ENCODE measurements at regions not wholly inside any gene's neighbourhood (a gene's known extent, or its start where the extent isn't known, plus 50 kb on each side); places are given as distances from the start of the nearest gene placed in this dataset.

DNA sequence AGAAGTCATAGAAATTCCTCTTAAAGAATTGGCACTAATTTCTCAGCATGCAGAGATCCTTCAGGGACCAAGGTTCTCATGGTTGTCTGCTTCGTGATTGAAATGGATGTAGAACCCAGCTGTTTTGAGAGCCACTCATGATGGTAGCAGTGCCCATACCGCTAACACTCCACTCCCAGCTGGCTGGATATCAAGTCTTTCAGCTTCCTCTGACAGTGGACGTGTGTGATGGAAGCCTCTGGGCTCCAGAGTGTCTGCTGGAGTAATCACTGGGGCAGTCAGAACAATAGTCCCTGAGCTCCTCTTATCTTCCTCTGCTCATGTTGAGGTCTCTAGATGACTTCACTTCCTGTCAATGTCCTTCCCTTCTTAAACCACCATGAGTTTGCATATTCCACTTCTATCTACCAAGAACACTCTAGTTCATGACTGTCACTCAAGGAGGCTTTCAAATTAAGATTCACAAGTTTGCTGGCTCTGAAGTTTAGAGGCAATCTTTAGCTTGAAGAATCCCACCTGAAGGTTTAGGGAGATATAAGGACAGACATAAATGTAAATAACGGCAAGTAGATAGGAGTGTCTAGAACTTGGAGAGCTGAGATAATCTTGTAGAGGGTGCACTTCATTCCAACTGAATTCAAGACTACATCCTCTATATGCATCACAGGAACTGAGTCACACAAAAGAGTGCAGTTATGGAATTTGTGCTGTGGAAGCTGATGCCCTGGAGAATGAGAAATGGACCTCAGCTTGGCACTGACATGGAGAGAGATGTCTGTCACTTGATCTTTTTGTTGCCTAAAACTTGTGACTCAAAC is 64.5 kb upstream of the WDR1 start:
- no peak for DNase-seq (ENCODE audit: low spot score)
- peak; percentile 52 for ATAC-seq

DNA sequence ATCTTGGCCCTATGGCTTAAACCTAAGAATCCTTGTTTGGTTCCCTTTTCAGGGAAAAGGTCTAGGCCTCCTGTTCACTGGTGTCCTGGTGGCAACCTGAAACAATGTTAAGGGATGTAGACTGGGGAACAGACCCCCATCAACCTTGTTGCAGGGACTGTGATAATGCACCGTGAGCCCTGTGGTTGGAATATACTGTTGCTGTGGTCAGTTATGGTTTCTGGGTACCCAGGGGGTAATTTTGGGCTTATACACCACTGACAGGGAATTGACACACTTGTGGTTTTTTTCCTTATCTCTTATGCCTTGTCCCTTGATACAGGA is 64.0 kb upstream of the WDR1 start:
- ATAC-seq (no peak), DNase-seq (ENCODE audit: low spot score) (no peak)

DNA sequence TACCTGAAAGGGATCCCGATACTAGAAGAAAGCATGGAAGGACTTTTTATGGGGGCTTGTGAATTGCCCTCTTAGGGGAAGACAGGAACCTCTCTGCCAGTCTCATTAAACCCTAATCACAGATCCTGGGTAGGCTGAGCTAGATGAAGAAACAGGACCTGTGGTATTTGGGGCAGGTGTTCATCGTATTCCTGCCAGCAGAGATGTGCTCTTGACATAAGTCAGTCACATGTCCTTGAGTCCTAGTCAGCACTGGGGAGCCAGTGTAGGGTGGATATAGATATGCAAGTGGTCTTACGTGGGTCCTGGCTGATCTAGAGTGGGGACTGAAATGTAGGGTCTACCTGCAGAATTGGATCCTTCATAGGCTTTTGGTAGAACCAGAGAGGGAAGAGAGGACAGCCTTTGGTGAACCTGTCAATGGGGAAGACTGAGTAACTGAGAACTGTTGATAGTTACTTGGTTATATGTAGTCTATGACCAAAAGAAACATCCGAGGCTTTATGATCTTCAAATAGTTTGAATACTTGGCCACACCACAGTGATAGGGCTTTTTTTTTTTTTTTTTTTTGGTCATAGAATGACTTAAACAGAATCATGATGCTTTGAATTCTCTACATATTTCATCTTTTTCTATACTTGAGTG is 63.5 kb upstream of the WDR1 start:
- ATAC-seq (no peak), DNase-seq (ENCODE audit: low spot score) (no peak)

DNA sequence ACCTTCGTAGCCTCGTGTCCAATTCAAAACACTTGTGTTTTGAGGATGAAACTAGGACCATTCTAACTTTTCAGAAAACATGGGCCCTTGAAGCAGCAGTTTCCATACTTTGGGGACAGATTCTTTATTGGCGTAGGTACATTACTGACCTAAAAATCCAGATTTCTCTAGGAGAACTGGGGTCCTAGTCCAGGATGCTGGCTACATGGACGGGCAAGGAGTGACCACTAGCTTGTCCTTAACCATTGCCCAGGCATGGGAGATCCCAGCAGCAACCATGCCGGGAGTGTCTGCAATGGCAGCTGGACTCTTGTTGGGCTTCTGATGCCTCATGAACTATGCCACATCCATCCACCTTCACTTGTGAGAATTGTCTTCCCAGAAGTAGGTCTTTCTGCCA is 62.2 kb upstream of the WDR1 start:
- DNase-seq (ENCODE audit: low spot score) (no peak), ATAC-seq (no peak)

DNA sequence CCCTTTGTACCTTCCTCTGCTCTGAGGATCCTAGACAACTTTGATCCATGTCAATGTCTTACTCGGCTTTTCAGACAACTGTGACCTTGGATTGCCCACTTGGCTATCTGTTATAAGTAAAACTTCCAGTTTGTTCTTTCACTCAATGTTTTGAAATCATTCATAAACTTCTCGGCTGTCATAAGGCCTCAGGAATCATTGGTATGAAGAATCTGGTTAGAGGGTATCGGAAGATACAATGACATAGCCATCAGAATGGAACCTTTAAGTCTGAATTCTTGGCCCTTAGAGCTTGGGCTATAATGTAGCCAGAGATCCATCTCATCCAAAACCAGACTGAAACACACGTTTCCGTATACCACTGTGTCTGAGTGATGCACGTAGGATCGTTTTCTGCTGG is 59.0 kb upstream of the WDR1 start:
- ATAC-seq (no peak), DNase-seq (ENCODE audit: low spot score) (no peak)

DNA sequence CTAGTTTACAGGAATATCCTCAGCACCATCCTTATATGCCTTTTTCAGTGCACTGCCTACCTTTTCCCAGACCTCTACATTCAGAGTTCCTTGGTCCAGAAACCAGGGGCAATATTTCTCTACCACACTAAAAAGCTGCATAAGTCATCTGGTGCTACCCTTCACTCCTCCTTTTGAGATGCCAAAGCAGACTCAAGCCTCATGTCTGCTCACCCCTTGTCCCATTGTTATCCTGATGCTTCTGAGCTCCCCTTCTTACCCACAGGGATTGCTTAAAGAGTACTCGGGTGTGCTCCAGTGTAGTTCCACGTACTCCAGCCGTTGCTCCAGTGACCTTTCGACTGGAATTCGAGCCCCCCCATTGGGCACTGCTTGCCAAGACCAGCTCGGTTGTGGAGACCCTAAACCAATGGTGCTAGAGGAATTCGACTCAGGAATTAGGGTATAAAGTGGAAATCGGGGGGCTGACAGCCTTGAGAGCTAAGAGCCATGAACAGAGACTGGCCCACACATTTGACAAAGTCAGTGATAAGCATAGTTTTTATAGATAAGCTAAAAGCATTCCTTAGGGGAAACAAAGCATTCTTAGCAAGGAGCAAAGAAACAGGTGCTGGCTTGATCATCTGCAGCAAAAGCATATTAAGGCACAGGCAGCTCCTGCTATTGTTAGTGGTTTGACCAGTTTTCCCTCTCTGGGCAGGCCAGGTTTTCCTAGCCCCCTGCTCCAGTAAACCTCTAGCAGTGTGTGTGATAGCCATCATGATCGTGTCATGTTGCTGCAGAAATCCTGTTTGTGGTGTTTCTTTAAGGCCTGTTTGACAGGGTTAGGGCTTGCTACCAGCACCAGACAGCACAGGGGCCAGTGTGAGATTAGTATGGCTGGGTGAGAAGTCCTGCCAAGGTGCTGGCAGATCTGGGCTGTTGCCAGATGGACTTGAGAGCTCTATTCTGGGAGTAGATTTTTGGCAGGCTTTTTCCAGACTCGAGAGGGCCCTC is 57.5 kb upstream of the WDR1 start:
- peak; percentile 94 for ATAC-seq
- peak; percentile 87 for DNase-seq (ENCODE audit: low spot score)

DNA sequence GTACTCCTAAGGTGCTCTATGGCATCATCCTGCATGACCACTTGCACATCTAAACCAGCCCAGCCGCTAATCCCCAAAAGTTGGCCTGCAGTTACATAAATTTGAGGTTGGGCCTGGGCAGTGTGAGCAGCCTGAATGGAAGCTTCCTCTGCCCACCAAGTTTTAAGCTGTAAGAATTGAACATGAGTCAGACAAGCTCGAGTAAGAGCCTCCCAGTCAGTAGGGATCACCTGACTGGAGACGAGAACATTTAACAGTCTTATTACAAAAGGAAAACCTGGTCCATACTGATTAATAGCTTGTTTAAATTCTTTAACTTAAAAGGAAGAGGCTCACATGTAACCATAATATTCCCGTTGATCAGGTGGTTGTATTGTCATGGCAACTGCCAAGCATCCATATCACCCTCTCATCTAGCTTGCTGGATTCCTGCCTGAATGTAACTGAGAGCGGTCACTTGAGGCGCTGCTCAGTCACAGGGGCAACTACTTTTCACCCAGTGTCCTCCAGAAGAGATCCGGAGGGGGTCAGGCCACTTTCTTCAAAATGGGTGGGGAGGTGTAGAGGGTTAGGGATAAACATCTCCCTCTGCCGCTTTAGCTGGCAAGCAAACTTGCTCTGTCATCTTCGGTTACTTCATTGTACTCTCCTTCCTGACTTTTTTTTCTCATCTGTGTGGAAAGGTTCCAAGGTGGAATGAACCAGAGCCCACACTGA is 56.6 kb upstream of the WDR1 start:
- peak; percentile 6 for ATAC-seq
- no peak for DNase-seq (ENCODE audit: low spot score)

DNA sequence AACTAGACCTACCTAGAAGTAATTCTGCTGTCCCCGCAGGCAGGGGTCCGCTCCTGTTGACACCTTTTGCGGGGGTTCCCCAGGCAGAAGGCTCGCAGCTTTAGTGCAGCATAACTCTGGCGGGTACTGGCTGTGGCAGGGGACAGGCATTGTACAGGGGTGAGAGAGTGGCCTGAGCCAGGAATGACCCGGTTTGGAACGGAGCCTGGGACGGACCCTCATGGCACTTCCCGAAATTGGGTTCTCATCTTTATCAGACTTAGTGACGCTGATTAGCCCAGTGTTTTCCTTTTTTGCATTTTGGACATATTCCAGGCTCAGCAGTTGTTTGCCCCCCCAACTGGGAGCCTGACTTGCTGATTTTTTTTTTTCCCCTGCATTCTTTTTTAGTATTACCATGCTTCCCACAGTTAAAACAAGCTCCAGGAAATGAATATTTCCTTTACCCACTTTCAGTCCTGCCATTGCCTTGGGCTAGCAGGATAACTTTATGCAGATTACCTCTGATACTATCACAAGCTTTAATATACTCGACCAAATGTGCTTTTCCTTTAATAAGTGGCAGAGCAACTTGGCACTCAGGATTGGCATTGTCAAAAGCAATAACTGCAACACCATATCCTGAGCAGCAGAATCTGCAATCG is 55.8 kb upstream of the WDR1 start:
- ATAC-seq (no peak), DNase-seq (ENCODE audit: low spot score) (no peak)

DNA sequence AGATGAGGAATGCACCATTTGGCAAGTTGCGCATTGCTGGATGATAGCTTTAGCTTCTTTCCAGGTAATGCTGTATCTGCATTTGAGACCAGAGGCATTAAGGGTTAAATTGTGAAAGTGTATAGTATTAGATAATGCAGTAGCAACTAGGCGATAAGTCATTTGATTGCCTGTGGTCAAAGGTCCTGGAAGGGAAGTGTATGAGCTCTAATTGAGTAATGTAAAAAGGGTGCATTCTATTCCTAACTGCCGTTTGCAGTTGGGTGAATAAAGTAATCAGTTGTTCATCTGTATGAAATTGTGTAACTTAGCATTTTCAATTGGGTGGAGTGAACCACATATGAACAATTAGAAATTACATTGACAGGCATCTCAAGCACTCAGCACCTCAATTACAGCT is 54.5 kb upstream of the WDR1 start:
- DNase-seq (ENCODE audit: low spot score): no peak
- peak; percentile 48 for ATAC-seq

DNA sequence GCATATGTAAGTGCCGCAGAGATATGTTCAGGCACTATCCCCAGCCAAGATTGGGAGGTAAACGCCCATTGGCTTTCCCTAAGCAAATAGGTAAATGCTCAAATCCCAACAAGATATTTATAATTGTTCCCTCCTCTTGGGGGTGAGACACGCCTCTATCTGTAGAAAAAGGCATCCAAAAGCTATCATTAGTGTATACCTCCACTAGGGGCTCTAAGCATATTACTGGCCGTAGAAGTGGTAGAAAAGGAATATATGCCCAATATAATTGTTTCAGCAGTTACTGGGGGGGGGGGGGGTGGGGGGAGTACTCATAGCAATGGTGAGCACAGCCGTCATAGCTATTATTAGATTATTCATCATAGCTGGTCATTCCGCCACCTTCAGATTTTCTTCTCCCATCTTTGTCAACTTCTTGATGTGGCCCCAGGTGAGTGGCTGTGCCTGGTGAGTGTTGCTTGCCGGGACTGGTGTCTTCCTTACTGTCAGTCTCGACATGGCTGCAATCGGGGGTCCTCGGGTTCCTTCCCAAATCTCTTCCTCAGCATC is 53.3 kb upstream of the WDR1 start:
- ATAC-seq (no peak), DNase-seq (ENCODE audit: low spot score) (no peak)

DNA sequence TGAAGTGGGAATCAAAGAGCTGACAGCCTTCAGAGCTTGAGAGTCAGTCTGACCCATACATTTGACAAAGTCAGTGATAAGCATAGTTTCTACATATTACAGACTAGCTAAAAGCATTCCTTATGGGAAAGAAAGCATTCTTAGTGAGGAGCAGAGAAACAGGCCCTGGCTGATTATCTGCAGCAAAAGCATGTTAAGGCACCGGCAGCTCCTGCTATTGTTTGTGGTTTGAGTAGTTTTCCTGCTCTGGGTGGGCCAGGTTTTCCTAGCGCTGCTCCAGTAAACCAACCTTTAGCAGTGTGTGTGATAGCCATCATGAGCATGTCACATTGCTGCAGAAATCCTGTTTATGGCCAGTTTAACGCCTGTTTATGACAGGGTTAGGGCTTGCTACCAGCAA is 51.6 kb upstream of the WDR1 start:
- no peak for DNase-seq (ENCODE audit: low spot score)
- ATAC-seq: no peak

DNA sequence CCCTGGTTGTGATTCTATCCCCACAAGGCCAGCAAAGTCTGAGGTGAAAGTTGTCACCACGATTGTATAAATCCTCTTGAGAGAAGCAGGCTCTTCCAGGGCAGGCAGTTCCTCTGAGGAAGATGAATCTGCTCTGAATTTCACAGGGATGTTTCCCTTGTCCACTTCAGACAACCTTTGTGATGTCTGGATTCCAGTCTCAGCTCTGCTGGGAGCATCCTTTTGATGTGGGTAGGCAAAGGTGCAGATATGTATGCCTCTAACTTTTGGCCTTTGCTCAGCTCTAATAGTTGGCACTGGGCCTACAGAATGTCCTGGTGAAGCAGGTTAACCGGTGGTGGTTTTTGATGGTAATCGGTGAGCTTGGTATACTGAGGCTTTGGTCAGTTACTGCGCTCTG is 50.6 kb upstream of the WDR1 start:
- ATAC-seq (no peak), DNase-seq (ENCODE audit: low spot score) (no peak)

All from left lobe of liver (tissue), 2 donors.